Thyroid gland (tissue), 4 donors: ENCODE measurements at regions not wholly inside any gene's neighbourhood (a gene's known extent, or its start where the extent isn't known, plus 50 kb on each side); places are given as distances from the start of the nearest gene placed in this dataset.

Source experiments
- CTCF ChIP-seq, 6 experiments: fragments of 200-600 bp in 3 of 6; fragments of 450-650 bp in 3 of 6; sonication (generic) in 3 of 6; IDR thresholded peaks; one replicate each; pipeline ENCODE4 v1.5.1; 2016 to 2019; ENCODE audit warnings: antibody characterized with exemption in 6 of 6, mild to moderate bottlenecking in 2 of 6, inconsistent platforms in 1 of 6, moderate library complexity in 1 of 6
- POLR2A ChIP-seq, 2 donors: fragments of 450-650 bp; IDR thresholded peaks; one replicate each; pipeline ENCODE4 v1.6.1; 2017; ENCODE audit warnings: antibody characterized with exemption in 2 of 2, mild to moderate bottlenecking in 2 of 2, moderate library complexity in 1 of 2

- no peak for TF ChIP-seq CTCF (IDR thresholded peaks at IDR 0.05)
- TF ChIP-seq POLR2A (IDR thresholded peaks at IDR 0.05) = no peak
Observed at GRCh38 chr17:77483128-77483598, 342.4 kb downstream of the SEC14L1 start.
